Fibroblast of skin of back (primary cell): ENCODE measurements at regions not wholly inside any gene's neighbourhood (a gene's known extent, or its start where the extent isn't known, plus 50 kb on each side); places are given as distances from the start of the nearest gene placed in this dataset.

Source experiments
- DNase-seq: peaks from one replicate; pipeline ENCODE4 v3.0.0-alpha.2; 2013

DNA sequence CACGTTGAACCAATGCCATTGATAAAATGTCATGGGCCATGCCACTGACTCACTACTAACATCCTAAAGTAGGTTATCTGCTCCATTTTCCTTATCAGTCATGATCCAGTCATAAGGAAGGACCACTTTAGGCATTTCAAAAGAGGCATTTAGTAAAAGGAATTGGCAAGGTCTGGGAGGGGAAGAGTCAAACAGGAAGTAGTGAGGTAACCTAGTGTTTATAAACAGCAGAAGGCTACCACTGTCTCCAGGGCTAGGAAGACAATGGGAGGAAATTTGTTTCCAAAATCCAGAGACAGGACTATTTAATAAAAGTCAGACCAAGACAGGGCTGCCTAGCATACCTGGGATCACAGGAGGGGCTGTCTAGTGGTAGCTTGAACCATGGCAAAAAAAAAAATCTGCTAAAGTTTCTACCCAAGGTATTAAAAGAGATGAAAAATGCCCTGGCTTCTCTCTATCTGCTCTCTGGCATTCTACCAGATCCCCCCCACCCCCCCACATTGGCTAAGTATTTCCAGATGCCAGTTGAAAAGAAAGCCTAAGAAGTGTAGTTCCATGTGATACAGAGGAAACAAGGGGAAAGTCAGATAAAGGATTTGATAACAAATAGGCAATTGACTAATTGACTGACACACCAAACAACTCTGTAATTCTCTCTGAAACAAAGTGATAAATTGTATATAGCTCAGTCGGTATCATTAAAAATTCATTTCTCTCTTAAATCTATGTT lies 50.4 kb upstream of the C11orf87 start:
- DNase-seq, result no peak
